Neural cell (in vitro differentiated cells): ENCODE measurements at regions not wholly inside any gene's neighbourhood (a gene's known extent, or its start where the extent isn't known, plus 50 kb on each side); places are given as distances from the start of the nearest gene placed in this dataset.

Source experiments
- H2AFZ ChIP-seq: fragments of 200-600, 300-800 bp; sonication (generic), shearing (Covaris generic); 2 replicates; pipeline ENCODE4 v1.6.0; 2014; ENCODE audit warnings: low read depth, mild to moderate bottlenecking, antibody characterized with exemption, low read length, moderate library complexity
- H3F3A ChIP-seq: fragments of 200-600 bp; shearing (Covaris generic); 2 replicates; pipeline ENCODE4 v1.6.1; 2016; ENCODE audit warnings: mild to moderate bottlenecking, moderate library complexity, mixed read lengths, antibody characterized with exemption, low read length; ENCODE audit not compliant: insufficient read depth, poor library complexity, severe bottlenecking
- H3K27ac ChIP-seq: fragments of 200-600, 300-800 bp; sonication (generic), shearing (Covaris generic); 2 replicates; pipeline ENCODE4 v1.5.1; 2014; ENCODE audit warnings: mild to moderate bottlenecking, low read length, moderate library complexity
- H3K27me3 ChIP-seq: fragments of 300-800, 200-600 bp; sonication (generic), shearing (Covaris generic); 2 replicates; pipeline ENCODE4 v1.6.0; 2014; ENCODE audit warnings: mild to moderate bottlenecking, low read depth, low read length, moderate library complexity; ENCODE audit not compliant: insufficient read depth
- H3K36me3 ChIP-seq: fragments of 300-800, 200-600 bp; sonication (generic), shearing (Covaris generic); 2 replicates; pipeline ENCODE4 v1.5.1; 2014; ENCODE audit warnings: mild to moderate bottlenecking, antibody characterized with exemption, low read length, moderate library complexity; ENCODE audit not compliant: insufficient read depth
- H3K4me2 ChIP-seq: fragments of 300-800, 200-600 bp; sonication (generic), shearing (Covaris generic); 2 replicates; pipeline ENCODE4 v1.6.0; 2014; ENCODE audit warnings: mild to moderate bottlenecking, low read length
- H3K4me3 ChIP-seq: fragments of 300-800, 200-600 bp; sonication (generic), shearing (Covaris generic); 2 replicates; pipeline ENCODE4 v1.5.1; 2014; ENCODE audit warnings: mild to moderate bottlenecking, low read length, moderate library complexity
- H3K79me2 ChIP-seq: fragments of 200-600 bp; shearing (Covaris generic); replicated peaks from 2 replicates; pipeline ENCODE4 v1.6.0; 2014; ENCODE audit warnings: mild to moderate bottlenecking, low read length, moderate library complexity; ENCODE audit not compliant: insufficient read depth
- H3K9ac ChIP-seq: fragments of 300-800, 200-600 bp; sonication (generic), shearing (Covaris generic); 2 replicates; pipeline ENCODE4 v1.6.1; 2016; ENCODE audit warnings: mild to moderate bottlenecking, low read length, mixed read lengths
- H3K9me2 ChIP-seq: fragments of 200-600 bp; shearing (Covaris generic); 2 replicates; pipeline ENCODE4 v1.6.1; 2016; ENCODE audit warnings: mild to moderate bottlenecking, low read length, mixed read lengths; ENCODE audit not compliant: insufficient read depth
- H3K9me3 ChIP-seq: fragments of 200-600, 300-800 bp; sonication (generic), shearing (Covaris generic); 2 replicates; pipeline ENCODE4 v1.6.1; 2016; ENCODE audit warnings: mild to moderate bottlenecking, mixed run types, low read length, moderate library complexity, mixed read lengths
- H4K20me1 ChIP-seq: fragments of 200-600 bp; shearing (Covaris generic); 2 replicates; pipeline ENCODE4 v1.6.1; 2016; ENCODE audit warnings: mild to moderate bottlenecking, mixed run types; ENCODE audit not compliant: insufficient read depth
- EP300 ChIP-seq: fragments of 450-650 bp; conservative IDR thresholded peaks from 2 replicates; pipeline ENCODE4 v1.6.1; 2014; ENCODE audit warnings: antibody characterized with exemption, mild to moderate bottlenecking, moderate library complexity; ENCODE audit not compliant: poor library complexity, severe bottlenecking
- EZH2 ChIP-seq: fragments of 200-600, 300-800 bp; shearing (Covaris generic), sonication (generic); IDR thresholded peaks from 2 replicates; pipeline ENCODE4 v1.6.1; 2014; ENCODE audit warnings: antibody characterized with exemption, low read length, borderline replicate concordance, mild to moderate bottlenecking; ENCODE audit not compliant: insufficient read depth, poor library complexity, severe bottlenecking
- MXI1 ChIP-seq: fragments of 450-650 bp; conservative IDR thresholded peaks from 2 replicates; pipeline ENCODE4 v1.6.1; 2014; ENCODE audit warnings: antibody characterized with exemption, mild to moderate bottlenecking; ENCODE audit not compliant: poor library complexity, severe bottlenecking
- POLR2AphosphoS5 ChIP-seq: IDR thresholded peaks from 2 replicates; pipeline ENCODE4 v1.6.1; 2012
- RAD21 ChIP-seq: fragments of 450-650 bp; conservative IDR thresholded peaks from 2 replicates; pipeline ENCODE4 v1.6.1; 2014; ENCODE audit warnings: antibody characterized with exemption, mild to moderate bottlenecking, moderate library complexity
- SMC3 ChIP-seq: fragments of 450-650 bp; conservative IDR thresholded peaks from 2 replicates; pipeline ENCODE4 v1.6.1; 2014; ENCODE audit warnings: antibody characterized with exemption, mild to moderate bottlenecking, moderate library complexity; ENCODE audit not compliant: poor library complexity
- TAF1 ChIP-seq: IDR thresholded peaks from 2 replicates; pipeline ENCODE4 v1.6.1; 2012; ENCODE audit warnings: low read depth
- TF ChIP-seq, protein P1 (sequence below): fragments of 450-650 bp; IDR thresholded peaks from 2 replicates; pipeline ENCODE4 v1.5.1; 2014; ENCODE audit warnings: antibody characterized with exemption, mild to moderate bottlenecking, moderate library complexity; ENCODE audit not compliant: poor library complexity, severe bottlenecking
- TF ChIP-seq, protein P2 (sequence below): IDR thresholded peaks from 2 replicates; pipeline ENCODE4 v1.6.1; 2012; ENCODE audit warnings: borderline replicate concordance

DNA sequence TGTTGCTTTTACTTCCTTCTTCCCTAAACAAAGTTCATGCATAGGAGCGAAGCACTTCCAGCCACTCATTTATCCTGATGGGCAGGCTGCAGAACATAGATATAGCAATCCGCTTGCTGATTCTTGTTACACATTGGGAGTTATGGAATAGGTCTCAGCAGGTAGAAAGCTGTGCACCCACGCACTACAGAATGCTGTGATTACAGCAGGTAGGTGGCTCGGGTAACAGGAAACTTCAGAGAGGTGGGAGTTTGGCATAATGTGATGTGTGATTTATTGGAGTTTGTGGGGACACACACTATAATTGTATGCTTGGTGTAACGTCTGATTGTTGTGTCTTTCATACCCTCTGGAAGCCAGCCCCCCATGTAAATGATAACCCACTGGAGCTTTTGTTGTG is 99.2 kb upstream of the MEIS2 start:
- TF ChIP-seq, protein P1, sequence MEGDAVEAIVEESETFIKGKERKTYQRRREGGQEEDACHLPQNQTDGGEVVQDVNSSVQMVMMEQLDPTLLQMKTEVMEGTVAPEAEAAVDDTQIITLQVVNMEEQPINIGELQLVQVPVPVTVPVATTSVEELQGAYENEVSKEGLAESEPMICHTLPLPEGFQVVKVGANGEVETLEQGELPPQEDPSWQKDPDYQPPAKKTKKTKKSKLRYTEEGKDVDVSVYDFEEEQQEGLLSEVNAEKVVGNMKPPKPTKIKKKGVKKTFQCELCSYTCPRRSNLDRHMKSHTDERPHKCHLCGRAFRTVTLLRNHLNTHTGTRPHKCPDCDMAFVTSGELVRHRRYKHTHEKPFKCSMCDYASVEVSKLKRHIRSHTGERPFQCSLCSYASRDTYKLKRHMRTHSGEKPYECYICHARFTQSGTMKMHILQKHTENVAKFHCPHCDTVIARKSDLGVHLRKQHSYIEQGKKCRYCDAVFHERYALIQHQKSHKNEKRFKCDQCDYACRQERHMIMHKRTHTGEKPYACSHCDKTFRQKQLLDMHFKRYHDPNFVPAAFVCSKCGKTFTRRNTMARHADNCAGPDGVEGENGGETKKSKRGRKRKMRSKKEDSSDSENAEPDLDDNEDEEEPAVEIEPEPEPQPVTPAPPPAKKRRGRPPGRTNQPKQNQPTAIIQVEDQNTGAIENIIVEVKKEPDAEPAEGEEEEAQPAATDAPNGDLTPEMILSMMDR = no peak
- TF ChIP-seq TAF1 = no peak
- TF ChIP-seq POLR2AphosphoS5 = peak; percentile 16
- TF ChIP-seq MXI1 = no peak
- TF ChIP-seq SMC3 = no peak
- no peak for TF ChIP-seq EP300
- H3K27ac ChIP-seq = no peak overlapping the region
- no peaks in the 10 kb centered on the region for H3K9me3 ChIP-seq
- H3K9ac ChIP-seq = no peak overlapping the region
- H3K4me3 ChIP-seq = no peak overlapping the region
- H3K4me2 ChIP-seq = no peak overlapping the region
- H3K36me3 ChIP-seq = no peaks in the 10 kb centered on the region
- no peaks in the 10 kb centered on the region for H3F3A ChIP-seq
- H2AFZ ChIP-seq = no peak overlapping the region
- no peaks in the 10 kb centered on the region for H3K27me3 ChIP-seq
- H3K9me2 ChIP-seq = no peaks in the 10 kb centered on the region
- H4K20me1 ChIP-seq = no peaks in the 10 kb centered on the region
- no peaks in the 10 kb centered on the region for H3K79me2 ChIP-seq

DNA sequence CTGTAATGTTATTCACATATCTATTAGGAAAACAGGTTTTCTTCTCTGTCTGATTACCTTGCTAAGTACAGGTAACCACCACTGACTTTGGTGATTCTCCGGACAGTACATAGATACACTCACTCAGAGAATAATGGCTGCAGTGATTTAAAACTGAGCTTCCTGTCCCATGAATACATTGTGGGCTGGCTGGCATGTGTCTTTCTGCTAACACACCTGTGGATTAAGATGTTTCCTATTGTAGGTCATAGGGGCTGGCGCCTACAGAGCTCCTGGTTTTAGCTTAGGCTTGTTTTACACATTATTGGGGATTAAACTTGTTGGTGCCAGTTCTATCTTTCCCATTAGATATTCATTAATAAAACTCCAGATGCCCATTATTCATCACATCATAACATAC is 102.7 kb upstream of the MEIS2 start:
- TF ChIP-seq SMC3 (no peak), POLR2AphosphoS5 (no peak), EP300 (no peak), EZH2 (no peak), MXI1 (no peak), TAF1 (no peak), RAD21 (no peak)
- TF ChIP-seq, protein P2, sequence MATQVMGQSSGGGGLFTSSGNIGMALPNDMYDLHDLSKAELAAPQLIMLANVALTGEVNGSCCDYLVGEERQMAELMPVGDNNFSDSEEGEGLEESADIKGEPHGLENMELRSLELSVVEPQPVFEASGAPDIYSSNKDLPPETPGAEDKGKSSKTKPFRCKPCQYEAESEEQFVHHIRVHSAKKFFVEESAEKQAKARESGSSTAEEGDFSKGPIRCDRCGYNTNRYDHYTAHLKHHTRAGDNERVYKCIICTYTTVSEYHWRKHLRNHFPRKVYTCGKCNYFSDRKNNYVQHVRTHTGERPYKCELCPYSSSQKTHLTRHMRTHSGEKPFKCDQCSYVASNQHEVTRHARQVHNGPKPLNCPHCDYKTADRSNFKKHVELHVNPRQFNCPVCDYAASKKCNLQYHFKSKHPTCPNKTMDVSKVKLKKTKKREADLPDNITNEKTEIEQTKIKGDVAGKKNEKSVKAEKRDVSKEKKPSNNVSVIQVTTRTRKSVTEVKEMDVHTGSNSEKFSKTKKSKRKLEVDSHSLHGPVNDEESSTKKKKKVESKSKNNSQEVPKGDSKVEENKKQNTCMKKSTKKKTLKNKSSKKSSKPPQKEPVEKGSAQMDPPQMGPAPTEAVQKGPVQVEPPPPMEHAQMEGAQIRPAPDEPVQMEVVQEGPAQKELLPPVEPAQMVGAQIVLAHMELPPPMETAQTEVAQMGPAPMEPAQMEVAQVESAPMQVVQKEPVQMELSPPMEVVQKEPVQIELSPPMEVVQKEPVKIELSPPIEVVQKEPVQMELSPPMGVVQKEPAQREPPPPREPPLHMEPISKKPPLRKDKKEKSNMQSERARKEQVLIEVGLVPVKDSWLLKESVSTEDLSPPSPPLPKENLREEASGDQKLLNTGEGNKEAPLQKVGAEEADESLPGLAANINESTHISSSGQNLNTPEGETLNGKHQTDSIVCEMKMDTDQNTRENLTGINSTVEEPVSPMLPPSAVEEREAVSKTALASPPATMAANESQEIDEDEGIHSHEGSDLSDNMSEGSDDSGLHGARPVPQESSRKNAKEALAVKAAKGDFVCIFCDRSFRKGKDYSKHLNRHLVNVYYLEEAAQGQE = no peak
- TF ChIP-seq, protein P1 = no peak
- Histone ChIP-seq H3F3A (no peaks in the 10 kb centered on the region), H3K9me2 (no peaks in the 10 kb centered on the region), H3K9me3 (no peaks in the 10 kb centered on the region), H3K36me3 (no peaks in the 10 kb centered on the region), H2AFZ (no peak overlapping the region), H3K4me2 (no peak overlapping the region), H4K20me1 (no peaks in the 10 kb centered on the region), H3K4me3 (no peak overlapping the region), H3K79me2 (no peaks in the 10 kb centered on the region), H3K27me3 (no peaks in the 10 kb centered on the region), H3K9ac (no peak overlapping the region), H3K27ac (no peak overlapping the region)
